K562 (cell line): ENCODE measurements at regions not wholly inside any gene's neighbourhood (a gene's known extent, or its start where the extent isn't known, plus 50 kb on each side); places are given as distances from the start of the nearest gene placed in this dataset.

Experiments
- CTCF ChIP-seq, 3 experiments: IDR thresholded peaks in 2 of 3; conservative IDR thresholded peaks in 1 of 3; 2 replicates each; pipeline ENCODE4 v1.5.1; 2011 to 2012; ENCODE audit warnings: low read length in 3 of 3, mild to moderate bottlenecking in 3 of 3, control low read depth in 2 of 3, improper control_type of control experiment in 1 of 3, inconsistent platforms in 1 of 3, low read depth in 1 of 3, mixed read lengths in 1 of 3, moderate library complexity in 1 of 3; ENCODE audit not compliant: insufficient read depth in 2 of 3
- EZH2 ChIP-seq: IDR thresholded peaks from 2 replicates; pipeline ENCODE4 v1.6.1; 2012; ENCODE audit warnings: low read depth, mild to moderate bottlenecking, inconsistent platforms, low read length, borderline replicate concordance
- FOXM1 ChIP-seq, 2 experiments: fragments of 450-650 bp in 1 of 2; sonication (generic) in 1 of 2; formaldehyde crosslinking in 1 of 2; IDR thresholded peaks; 2 replicates each; pipeline versions ENCODE4 v1.6.1 to v1.9.0; 2017 to 2022; ENCODE audit warnings: low read depth in 2 of 2, mild to moderate bottlenecking in 2 of 2, missing genetic modification reagents in 1 of 2, moderate library complexity in 1 of 2
- HOMEZ ChIP-seq: fragments of 250-450 bp; sonication (Bioruptor Pico); IDR thresholded peaks from 2 replicates; pipeline ENCODE4 v1.4.0; 2020; ENCODE audit warnings: mild to moderate bottlenecking, moderate library complexity
- SMAD3 ChIP-seq: fragments of 450-650 bp; formaldehyde crosslinking; conservative IDR thresholded peaks from 2 replicates; pipeline ENCODE4 v1.4.0; 2020; ENCODE audit warnings: mild to moderate bottlenecking
- THAP7 ChIP-seq: fragments of 250-450 bp; sonication (Bioruptor Pico); IDR thresholded peaks from 2 replicates; pipeline ENCODE4 v1.5.0; 2021
- ZNF140 ChIP-seq: fragments of 250-450 bp; sonication (Bioruptor Pico); IDR thresholded peaks from 2 replicates; pipeline ENCODE4 v1.8.0; 2021; ENCODE audit warnings: moderate library complexity, mild to moderate bottlenecking, inconsistent platforms
- ZNF512 ChIP-seq: IDR thresholded peaks from 2 replicates; pipeline ENCODE4 v1.6.1; 2016; ENCODE audit warnings: missing genetic modification characterization, missing compliant biosample characterization

GRCh38 chr1:29428280-29428615 is 191.9 kb downstream of the PTPRU start:
- TF ChIP-seq EZH2 (no peak), FOXM1 (IDR thresholded peaks at IDR 0.05; ENCODE audit: low read depth) (no peak), FOXM1 (CRISPR knock-in tag; IDR thresholded peaks at IDR 0.05; ENCODE audit: low read depth) (no peak), THAP7 (CRISPR knock-in tag) (no peak), CTCF (IDR thresholded peaks at IDR 0.05 in 2 of 3, conservative IDR thresholded peaks at IDR 0.05 in 1 of 3; ENCODE audit: insufficient read depth in 2 of 3, low read depth in 1 of 3, low read length in 3 of 3) (no peak), HOMEZ (CRISPR knock-in tag) (no peak), ZNF512 (no peak), SMAD3 (CRISPR knock-in tag) (no peak), ZNF140 (no peak)
